Peyer's patch (tissue), 4 donors: ENCODE measurements at regions not wholly inside any gene's neighbourhood (a gene's known extent, or its start where the extent isn't known, plus 50 kb on each side); places are given as distances from the start of the nearest gene placed in this dataset.

Source experiments
- CTCF ChIP-seq, 6 experiments: fragments of 450-650 bp in 4 of 6; fragments of 200-600 bp in 2 of 6; sonication (generic) in 1 of 6; IDR thresholded peaks; one replicate each; pipeline ENCODE4 v1.5.1; 2017 to 2019; ENCODE audit warnings: antibody characterized with exemption in 6 of 6, mild to moderate bottlenecking in 3 of 6, moderate library complexity in 1 of 6
- POLR2A ChIP-seq, 2 donors: fragments of 450-650 bp; IDR thresholded peaks; one replicate each; pipeline ENCODE4 v1.5.1; 2017; ENCODE audit warnings: antibody characterized with exemption in 2 of 2, mild to moderate bottlenecking in 2 of 2, moderate library complexity in 2 of 2

- no peak for TF ChIP-seq POLR2A (IDR thresholded peaks at IDR 0.05)
- no peak for TF ChIP-seq CTCF (IDR thresholded peaks at IDR 0.05)
Measured at GRCh38 chr3:25218362-25218761, 209.7 kb upstream of the RARB start.
